HG03039 (cell line): ENCODE measurements at regions not wholly inside any gene's neighbourhood (a gene's known extent, or its start where the extent isn't known, plus 50 kb on each side); places are given as distances from the start of the nearest gene placed in this dataset.
"Not testable (repeated sequence)": the region's sequence is repeated elsewhere in the genome, so short reads cannot be mapped to it uniquely, and the experiment has no call there.

Experiments used
- ATAC-seq: cut with Tn5 transposase; IDR thresholded peaks from one replicate; pipeline ENCODE4 v1.9.1; 2021; ENCODE audit warnings: mild to moderate bottlenecking, moderate library complexity; ENCODE audit not compliant: unreplicated experiment

GRCh38 chr21:14687268-14687625 lies 141.1 kb upstream of the SAMSN1 start:
- peak; percentile 55 for ATAC-seq

GRCh38 chr21:14686466-14687267 lies 140.6 kb upstream of the SAMSN1 start:
- peak; percentile 54 for ATAC-seq

GRCh38 chr21:14685568-14685967 lies 139.5 kb upstream of the SAMSN1 start:
- ATAC-seq: no peak

- no peak for ATAC-seq
Observed at GRCh38 chr21:14684071-14684470, 138.0 kb upstream of the SAMSN1 start.

- ATAC-seq: no peak
Observed at GRCh38 chr21:14683063-14683462, 136.9 kb upstream of the SAMSN1 start.

- ATAC-seq: no peak
Observed at GRCh38 chr21:14678973-14679574, 133.0 kb upstream of the SAMSN1 start.

- ATAC-seq: no peak
Observed at GRCh38 chr21:14677639-14678179, 131.6 kb upstream of the SAMSN1 start.

GRCh38 chr21:14677013-14677412 lies 130.9 kb upstream of the SAMSN1 start:
- no peak for ATAC-seq

GRCh38 chr21:14675774-14676530 lies 129.8 kb upstream of the SAMSN1 start:
- no peak for ATAC-seq

- no peak for ATAC-seq
Observed at GRCh38 chr21:14673649-14674048, 127.5 kb upstream of the SAMSN1 start.

- ATAC-seq: no peak
Observed at GRCh38 chr21:14672466-14672865, 126.4 kb upstream of the SAMSN1 start.

GRCh38 chr21:14670409-14670808 lies 124.3 kb upstream of the SAMSN1 start:
- no peak for ATAC-seq

- not testable (repeated sequence) for ATAC-seq
Observed at GRCh38 chr21:14669092-14669491, 123.0 kb upstream of the SAMSN1 start.

GRCh38 chr21:14657241-14658008 lies 111.3 kb upstream of the SAMSN1 start:
- no peak for ATAC-seq

- ATAC-seq: no peak
Observed at GRCh38 chr21:14646893-14647292, 100.8 kb upstream of the SAMSN1 start.

GRCh38 chr21:14645702-14646101 lies 99.6 kb upstream of the SAMSN1 start:
- no peak for ATAC-seq

- no peak for ATAC-seq
Observed at GRCh38 chr21:14632359-14632758, 86.2 kb upstream of the SAMSN1 start.

- no peak for ATAC-seq
Observed at GRCh38 chr21:14630556-14631069, 84.5 kb upstream of the SAMSN1 start.

- no peak for ATAC-seq
Observed at GRCh38 chr21:14629461-14629860, 83.3 kb upstream of the SAMSN1 start.

GRCh38 chr21:14623079-14623478 lies 77.0 kb upstream of the SAMSN1 start:
- not testable (repeated sequence) for ATAC-seq

- no peak for ATAC-seq
Observed at GRCh38 chr21:14620152-14620551, 74.0 kb upstream of the SAMSN1 start.
